ENCODE measurements at regions not wholly inside any gene's neighbourhood (a gene's known extent, or its start where the extent isn't known, plus 50 kb on each side); places are given as distances from the start of the nearest gene placed in this dataset.

DNA sequence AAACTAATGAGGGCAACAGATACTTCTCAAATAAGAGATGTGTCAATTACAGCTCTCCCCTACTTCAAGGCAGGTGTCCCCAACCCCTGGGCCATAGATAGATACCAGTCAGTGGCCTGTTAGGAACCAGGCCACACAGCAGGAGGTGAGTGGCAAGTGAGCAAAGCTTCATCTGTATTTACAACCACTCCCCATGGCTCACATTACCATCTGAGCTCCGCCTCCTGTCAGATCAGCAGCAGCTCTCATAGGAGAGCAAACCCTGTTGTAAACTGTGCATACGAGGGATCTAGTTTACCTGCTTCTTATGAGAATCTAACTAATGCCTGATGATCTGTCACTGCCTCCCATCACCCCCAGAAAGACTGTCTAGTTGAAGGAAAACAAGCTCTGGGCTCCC lies 422.1 kb downstream of the GJA1 start:
- intact Hi-C loops (cut with DNase I) = loop anchor here in 8 of 10 donors (5.0 to 10.0 kb wide), 4 partner anchors 147 to 327 kb away; no protein-coding TSS in a partner anchor

GRCh38 chr6:121858310-121858709 lies 422.9 kb downstream of the GJA1 start:
- Histone ChIP-seq H3K4me1 (peaks cover 0 to 5% (median 0%) of the 10 kb centered on the region in 12 donors), H3K4me3 (no peak overlapping the region), H3K27me3 (no peaks in the 10 kb centered on the region), H3K27ac (no peak overlapping the region), H3K36me3 (no peaks in the 10 kb centered on the region), H3K9me3 (peaks cover 0 to 11% (median 0%) of the 10 kb centered on the region in 12 donors)
- no peak for DNase-seq
- WGBS, 4 donors = 90 to 96% (median 90%) methylated on average over 4 of the region's 4 CpGs
- TF ChIP-seq CTCF (IDR thresholded peaks at IDR 0.05) = no peak
- no peak for TF ChIP-seq POLR2A (IDR thresholded peaks at IDR 0.05)
- ATAC-seq = no peak
- intact Hi-C loops (cut with DNase I) = loop anchor here in 8 of 10 donors (5.0 to 10.0 kb wide), 4 partner anchors 146 to 326 kb away; no protein-coding TSS in a partner anchor

More for the DNA sequence above, 422.1 kb downstream of the GJA1 start:
- no peak for DNase-seq
- Histone ChIP-seq H3K9me3 (peaks cover 0 to 10% (median 0%) of the 10 kb centered on the region in 12 donors), H3K36me3 (no peaks in the 10 kb centered on the region), H3K4me3 (no peak overlapping the region), H3K27ac (no peak overlapping the region), H3K4me1 (peaks cover 0 to 5% (median 0%) of the 10 kb centered on the region in 12 donors), H3K27me3 (no peaks in the 10 kb centered on the region)
- no peak for ATAC-seq
- TF ChIP-seq POLR2A (IDR thresholded peaks at IDR 0.05) (no peak), CTCF (IDR thresholded peaks at IDR 0.05) (no peak)
- 85 to 95% (median 92%) methylated on average over 2 of the region's 2 CpGs for WGBS, 4 donors

GRCh38 chr6:121858986-121859385 lies 423.5 kb downstream of the GJA1 start:
- whole genome bisulfite sequencing, 4 donors = 24 to 43% (median 29%) methylated on average over 1 of the region's 1 CpG
- H3K4me3 ChIP-seq = no peak overlapping the region
- intact Hi-C loops (cut with DNase I) = loop anchor here in 8 of 10 donors (5.0 to 10.0 kb wide), 4 partner anchors 146 to 326 kb away; no protein-coding TSS in a partner anchor
- H3K27me3 ChIP-seq = no peaks in the 10 kb centered on the region
- TF ChIP-seq CTCF (IDR thresholded peaks at IDR 0.05) = no peak
- TF ChIP-seq POLR2A (IDR thresholded peaks at IDR 0.05) = no peak
- DNase-seq (no peak), ATAC-seq (peak in 2 of 4 donors; percentile 20 to 36)
- no peak overlapping the region for H3K27ac ChIP-seq
- H3K4me1 ChIP-seq = peaks cover 0 to 5% (median 0%) of the 10 kb centered on the region in 12 donors
- H3K36me3 ChIP-seq = no peaks in the 10 kb centered on the region
- peaks cover 0 to 17% (median 0%) of the 10 kb centered on the region in 12 donors for H3K9me3 ChIP-seq

DNA sequence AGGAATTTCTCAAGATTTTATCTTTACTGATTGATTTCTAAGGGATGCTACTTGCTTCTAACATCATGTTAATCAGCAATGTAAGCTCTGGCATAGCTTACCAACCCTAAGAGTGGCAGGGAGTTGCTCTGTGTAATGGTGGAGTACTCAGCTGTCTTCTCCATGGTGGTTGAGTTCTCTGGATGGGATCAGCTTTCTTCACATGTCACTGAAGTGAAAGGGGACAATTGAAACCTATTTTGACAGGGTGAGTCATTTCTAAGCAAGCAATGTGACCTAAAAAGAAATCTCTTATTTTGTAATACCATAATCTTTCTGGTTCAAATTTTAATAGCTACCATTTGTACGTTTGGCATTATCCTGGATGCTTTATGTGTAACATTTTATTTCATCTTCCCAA lies 430.4 kb downstream of the GJA1 start:
- DNase-seq (no peak), ATAC-seq (no peak)
- H3K27ac ChIP-seq = no peak overlapping the region
- WGBS, 4 donors = 80 to 95% (median 86%) methylated on average over 1 of the region's 1 CpG
- intact Hi-C loops (cut with DNase I) = no loop called here
- H3K27me3 ChIP-seq = no peaks in the 10 kb centered on the region
- no peak overlapping the region for H3K4me3 ChIP-seq
- no peaks in the 10 kb centered on the region for H3K36me3 ChIP-seq
- H3K4me1 ChIP-seq = no peaks in the 10 kb centered on the region
- peaks cover 0 to 17% (median 0%) of the 10 kb centered on the region in 12 donors for H3K9me3 ChIP-seq
- no peak for TF ChIP-seq CTCF (IDR thresholded peaks at IDR 0.05)

Measured in heart left ventricle (tissue), 16 donors.